ENCODE measurements at regions not wholly inside any gene's neighbourhood (a gene's known extent, or its start where the extent isn't known, plus 50 kb on each side); places are given as distances from the start of the nearest gene placed in this dataset.

GRCh38 chr10:93216341-93216985 is 142.8 kb downstream of the CYP26A1 start:
- no peak for FAIRE-seq
- Histone ChIP-seq H3K4me3 (ENCODE audit: insufficient read depth, low read depth, low read length) (no peak overlapping the region), H3K36me3 (ENCODE audit: insufficient read depth, low read length) (no peaks in the 10 kb centered on the region), H3K79me2 (ENCODE audit: insufficient read depth, low read length) (no peaks in the 10 kb centered on the region), H2AFZ (ENCODE audit: low read depth, low read length) (no peak overlapping the region), H3K9me3 (ENCODE audit: insufficient read depth, low read depth, low read length) (no peaks in the 10 kb centered on the region), H3K4me2 (ENCODE audit: low read length) (no peak overlapping the region), H3K27ac (ENCODE audit: low read depth, low read length) (no peak overlapping the region), H4K20me1 (ENCODE audit: insufficient read depth, low read length) (no peaks in the 10 kb centered on the region), H3K4me1 (ENCODE audit: insufficient read depth, low read length) (no peaks in the 10 kb centered on the region), H3K9ac (ENCODE audit: low read length) (no peak overlapping the region), H3K27me3 (ENCODE audit: insufficient read depth, low read length) (no peaks in the 10 kb centered on the region)
- Mint-ChIP-seq H3K27me3 (ENCODE audit: low read depth, unreplicated experiment) (peaks cover under 1% of the 10 kb centered on the region), H3K9me3 (ENCODE audit: unreplicated experiment) (no peaks in the 10 kb centered on the region), H3K4me1 (ENCODE audit: low read depth, unreplicated experiment) (no peaks in the 10 kb centered on the region), H3K27ac (ENCODE audit: unreplicated experiment) (no peak overlapping the region), H3K4me3 (ENCODE audit: unreplicated experiment) (no peak overlapping the region), H3K36me3 (ENCODE audit: low read depth, unreplicated experiment) (no peaks in the 10 kb centered on the region)
- TF ChIP-seq EZH2 (IDR thresholded peaks at IDR 0.05; ENCODE audit: insufficient read depth, low read length) (no peak), CTCF (IDR thresholded peaks at IDR 0.05; ENCODE audit: insufficient read depth, low read depth, low read length) (no peak)
- DNase-seq (ENCODE audit: low read depth) = no peak

- no peak overlapping the region for H2AFZ ChIP-seq (ENCODE audit: low read depth, low read length)
- H3K4me1 Mint-ChIP-seq (ENCODE audit: low read depth, unreplicated experiment) = no peaks in the 10 kb centered on the region
- no peak overlapping the region for H3K9ac ChIP-seq (ENCODE audit: low read length)
- H3K27me3 ChIP-seq (ENCODE audit: insufficient read depth, low read length) = no peaks in the 10 kb centered on the region
- H3K4me2 ChIP-seq (ENCODE audit: low read length) = no peak overlapping the region
- no peak overlapping the region for H3K4me3 Mint-ChIP-seq (ENCODE audit: unreplicated experiment)
- no peaks in the 10 kb centered on the region for H3K9me3 ChIP-seq (ENCODE audit: insufficient read depth, low read depth, low read length)
- H3K27me3 Mint-ChIP-seq (ENCODE audit: low read depth, unreplicated experiment) = peaks cover 6% of the 10 kb centered on the region
- H3K4me3 ChIP-seq (ENCODE audit: insufficient read depth, low read depth, low read length) = no peak overlapping the region
- TF ChIP-seq CTCF (IDR thresholded peaks at IDR 0.05; ENCODE audit: insufficient read depth, low read depth, low read length) (no peak), EZH2 (IDR thresholded peaks at IDR 0.05; ENCODE audit: insufficient read depth, low read length) (no peak)
- H4K20me1 ChIP-seq (ENCODE audit: insufficient read depth, low read length) = no peaks in the 10 kb centered on the region
- H3K79me2 ChIP-seq (ENCODE audit: insufficient read depth, low read length) = no peaks in the 10 kb centered on the region
- no peaks in the 10 kb centered on the region for H3K4me1 ChIP-seq (ENCODE audit: insufficient read depth, low read length)
- FAIRE-seq = no peak
- H3K36me3 ChIP-seq (ENCODE audit: insufficient read depth, low read length) = no peaks in the 10 kb centered on the region
- no peaks in the 10 kb centered on the region for H3K36me3 Mint-ChIP-seq (ENCODE audit: low read depth, unreplicated experiment)
- no peak overlapping the region for H3K27ac ChIP-seq (ENCODE audit: low read depth, low read length)
- H3K9me3 Mint-ChIP-seq (ENCODE audit: unreplicated experiment) = no peaks in the 10 kb centered on the region
- H3K27ac Mint-ChIP-seq (ENCODE audit: unreplicated experiment) = no peak overlapping the region
- DNase-seq (ENCODE audit: low read depth) = no peak
Measured at GRCh38 chr10:93218386-93218785, 144.7 kb downstream of the CYP26A1 start.

GRCh38 chr10:93219347-93219746 is 145.7 kb downstream of the CYP26A1 start:
- Mint-ChIP-seq H3K4me1 (ENCODE audit: low read depth, unreplicated experiment) (no peaks in the 10 kb centered on the region), H3K27ac (ENCODE audit: unreplicated experiment) (no peak overlapping the region), H3K27me3 (ENCODE audit: low read depth, unreplicated experiment) (peaks cover 6% of the 10 kb centered on the region), H3K36me3 (ENCODE audit: low read depth, unreplicated experiment) (no peaks in the 10 kb centered on the region), H3K9me3 (ENCODE audit: unreplicated experiment) (no peaks in the 10 kb centered on the region), H3K4me3 (ENCODE audit: unreplicated experiment) (no peak overlapping the region)
- Histone ChIP-seq H3K27me3 (ENCODE audit: insufficient read depth, low read length) (no peaks in the 10 kb centered on the region), H3K27ac (ENCODE audit: low read depth, low read length) (no peak overlapping the region), H3K79me2 (ENCODE audit: insufficient read depth, low read length) (no peaks in the 10 kb centered on the region), H3K36me3 (ENCODE audit: insufficient read depth, low read length) (no peaks in the 10 kb centered on the region), H3K9me3 (ENCODE audit: insufficient read depth, low read depth, low read length) (no peaks in the 10 kb centered on the region), H3K9ac (ENCODE audit: low read length) (no peak overlapping the region), H4K20me1 (ENCODE audit: insufficient read depth, low read length) (no peaks in the 10 kb centered on the region), H2AFZ (ENCODE audit: low read depth, low read length) (no peak overlapping the region), H3K4me3 (ENCODE audit: insufficient read depth, low read depth, low read length) (no peak overlapping the region), H3K4me2 (ENCODE audit: low read length) (no peak overlapping the region), H3K4me1 (ENCODE audit: insufficient read depth, low read length) (no peaks in the 10 kb centered on the region)
- no peak for FAIRE-seq
- no peak for TF ChIP-seq EZH2 (IDR thresholded peaks at IDR 0.05; ENCODE audit: insufficient read depth, low read length)
- TF ChIP-seq CTCF (IDR thresholded peaks at IDR 0.05; ENCODE audit: insufficient read depth, low read depth, low read length) = no peak
- DNase-seq (ENCODE audit: low read depth) = no peak

All from astrocyte (in vitro differentiated cells and primary cell).